HG02610 (cell line): ENCODE measurements at regions not wholly inside any gene's neighbourhood (a gene's known extent, or its start where the extent isn't known, plus 50 kb on each side); places are given as distances from the start of the nearest gene placed in this dataset.

Experiments used
- ATAC-seq: cut with Tn5 transposase; IDR thresholded peaks from one replicate; pipeline ENCODE4 v1.9.1; 2021; ENCODE audit warnings: mild to moderate bottlenecking, moderate library complexity; ENCODE audit not compliant: unreplicated experiment

GRCh38 chr19:31553846-31554215, 204.6 kb upstream of the TSHZ3 start:
- no peak for ATAC-seq

GRCh38 chr19:31554360-31554759, 205.1 kb upstream of the TSHZ3 start:
- ATAC-seq = no peak

- ATAC-seq = no peak
These were observed 206.5 kb upstream of the TSHZ3 start for GRCh38 chr19:31555634-31556215.

- no peak for ATAC-seq
These were observed 210.3 kb upstream of the TSHZ3 start for GRCh38 chr19:31559494-31559893.

GRCh38 chr19:31560086-31561060, 211.1 kb upstream of the TSHZ3 start:
- no peak for ATAC-seq

GRCh38 chr19:31562966-31563612, 213.9 kb upstream of the TSHZ3 start:
- ATAC-seq = no peak

- ATAC-seq = no peak
These were observed 218.5 kb upstream of the TSHZ3 start for GRCh38 chr19:31567776-31568175.

GRCh38 chr19:31568724-31569123, 219.5 kb upstream of the TSHZ3 start:
- no peak for ATAC-seq

GRCh38 chr19:31570718-31571117, 221.5 kb upstream of the TSHZ3 start:
- ATAC-seq = no peak

GRCh38 chr19:31572102-31572975, 223.1 kb upstream of the TSHZ3 start:
- no peak for ATAC-seq

GRCh38 chr19:31572976-31573298, 223.7 kb upstream of the TSHZ3 start:
- no peak for ATAC-seq

GRCh38 chr19:31574251-31574973, 225.2 kb upstream of the TSHZ3 start:
- ATAC-seq = no peak

- no peak for ATAC-seq
These were observed 226.7 kb upstream of the TSHZ3 start for GRCh38 chr19:31575846-31576335.

GRCh38 chr19:31578326-31578725, 229.1 kb upstream of the TSHZ3 start:
- ATAC-seq = no peak

- ATAC-seq = no peak
These were observed 233.9 kb upstream of the TSHZ3 start for GRCh38 chr19:31583148-31583547.

GRCh38 chr19:31586282-31586681, 237.0 kb upstream of the TSHZ3 start:
- no peak for ATAC-seq

GRCh38 chr19:31589109-31589508, 239.9 kb upstream of the TSHZ3 start:
- ATAC-seq = no peak

- no peak for ATAC-seq
These were observed 242.0 kb upstream of the TSHZ3 start for GRCh38 chr19:31591258-31591657.

- ATAC-seq = no peak
These were observed 243.2 kb upstream of the TSHZ3 start for GRCh38 chr19:31592456-31592855.

- ATAC-seq = no peak
These were observed 245.5 kb upstream of the TSHZ3 start for GRCh38 chr19:31594701-31595100.
